ENCODE measurements at regions not wholly inside any gene's neighbourhood (a gene's known extent, or its start where the extent isn't known, plus 50 kb on each side); places are given as distances from the start of the nearest gene placed in this dataset.

GRCh38 chr11:95426823-95427462 lies 195.9 kb upstream of the SESN3 start:
- H3K36me3 ChIP-seq: no peaks in the 10 kb centered on the region
- TF ChIP-seq CTCF (IDR thresholded peaks at IDR 0.05): no peak

GRCh38 chr11:95419915-95420314 lies 188.9 kb upstream of the SESN3 start:
- H3K27me3 ChIP-seq: no peaks in the 10 kb centered on the region
- H3K4me3 ChIP-seq (ENCODE audit: low read depth in 1 of 2, low read length in 1 of 2): no peak overlapping the region
- no peaks in the 10 kb centered on the region for H3K36me3 ChIP-seq
- no peaks in the 10 kb centered on the region for H3K9me3 ChIP-seq
- no peak for TF ChIP-seq CTCF (IDR thresholded peaks at IDR 0.05)
- no peaks in the 10 kb centered on the region for H3K4me1 ChIP-seq (ENCODE audit: control insufficient read depth in 1 of 2, insufficient read depth in 1 of 2, low read depth in 1 of 2, low read length in 1 of 2)
- no peak overlapping the region for H3K27ac ChIP-seq

More at GRCh38 chr11:95426823-95427462, 195.9 kb upstream of the SESN3 start:
- Histone ChIP-seq H3K4me1 (ENCODE audit: control insufficient read depth in 1 of 2, insufficient read depth in 1 of 2, low read depth in 1 of 2, low read length in 1 of 2) (no peaks in the 10 kb centered on the region), H3K4me3 (ENCODE audit: low read depth in 1 of 2, low read length in 1 of 2) (no peak overlapping the region), H3K9me3 (no peaks in the 10 kb centered on the region), H3K27me3 (no peaks in the 10 kb centered on the region), H3K27ac (no peak overlapping the region)

- H3K4me3 ChIP-seq (ENCODE audit: low read depth in 1 of 2, low read length in 1 of 2): no peak overlapping the region
- no peaks in the 10 kb centered on the region for H3K36me3 ChIP-seq
- H3K4me1 ChIP-seq (ENCODE audit: control insufficient read depth in 1 of 2, insufficient read depth in 1 of 2, low read depth in 1 of 2, low read length in 1 of 2): no peaks in the 10 kb centered on the region
- no peak overlapping the region for H3K27ac ChIP-seq
- no peaks in the 10 kb centered on the region for H3K9me3 ChIP-seq
- no peak for TF ChIP-seq CTCF (IDR thresholded peaks at IDR 0.05)
- no peaks in the 10 kb centered on the region for H3K27me3 ChIP-seq
These were observed 187.9 kb upstream of the SESN3 start for GRCh38 chr11:95418916-95419315.

- Histone ChIP-seq H3K4me1 (ENCODE audit: control insufficient read depth in 1 of 2, insufficient read depth in 1 of 2, low read depth in 1 of 2, low read length in 1 of 2) (no peaks in the 10 kb centered on the region), H3K27me3 (no peaks in the 10 kb centered on the region), H3K4me3 (ENCODE audit: low read depth in 1 of 2, low read length in 1 of 2) (no peak overlapping the region), H3K27ac (no peak overlapping the region), H3K9me3 (no peaks in the 10 kb centered on the region), H3K36me3 (no peaks in the 10 kb centered on the region)
- TF ChIP-seq CTCF (IDR thresholded peaks at IDR 0.05): no peak
These were observed 186.8 kb upstream of the SESN3 start for GRCh38 chr11:95417832-95418231.

- TF ChIP-seq CTCF (IDR thresholded peaks at IDR 0.05): no peak
- H3K36me3 ChIP-seq: no peaks in the 10 kb centered on the region
These were observed 184.9 kb upstream of the SESN3 start for GRCh38 chr11:95415837-95416304.

More at GRCh38 chr11:95415837-95416304, 184.9 kb upstream of the SESN3 start:
- H3K27me3 ChIP-seq: no peaks in the 10 kb centered on the region
- no peaks in the 10 kb centered on the region for H3K9me3 ChIP-seq
- H3K27ac ChIP-seq: no peak overlapping the region
- no peak overlapping the region for H3K4me3 ChIP-seq (ENCODE audit: low read depth in 1 of 2, low read length in 1 of 2)
- H3K4me1 ChIP-seq (ENCODE audit: control insufficient read depth in 1 of 2, insufficient read depth in 1 of 2, low read depth in 1 of 2, low read length in 1 of 2): no peaks in the 10 kb centered on the region
